ENCODE measurements at regions not wholly inside any gene's neighbourhood (a gene's known extent, or its start where the extent isn't known, plus 50 kb on each side); places are given as distances from the start of the nearest gene placed in this dataset.

DNA sequence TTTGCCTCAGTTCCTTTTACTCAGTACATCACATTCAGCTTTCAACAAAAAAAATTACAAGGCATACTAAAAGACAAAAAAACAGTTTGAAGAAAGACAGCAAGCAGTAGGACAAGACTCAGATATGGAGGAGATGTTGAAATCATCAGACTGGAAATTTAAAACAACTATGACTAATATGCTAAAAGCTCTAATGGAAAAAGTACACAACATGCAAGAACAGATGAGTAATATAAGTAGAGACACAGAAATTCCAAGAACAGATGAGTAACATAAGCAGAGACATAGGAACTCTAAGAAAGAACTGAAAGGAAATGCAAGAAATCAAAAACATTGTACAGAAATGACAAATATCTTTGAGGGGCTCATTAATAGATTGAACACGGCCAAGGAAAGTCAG lies 402.6 kb downstream of the NEBL start (continued):
- no peak for TF ChIP-seq AFF4 (CRISPR knock-in tag; IDR thresholded peaks at IDR 0.05; ENCODE audit: borderline replicate concordance)

- TF ChIP-seq NR1H2 (CRISPR knock-in tag; IDR thresholded peaks at IDR 0.05): no peak
- TF ChIP-seq, protein P1, sequence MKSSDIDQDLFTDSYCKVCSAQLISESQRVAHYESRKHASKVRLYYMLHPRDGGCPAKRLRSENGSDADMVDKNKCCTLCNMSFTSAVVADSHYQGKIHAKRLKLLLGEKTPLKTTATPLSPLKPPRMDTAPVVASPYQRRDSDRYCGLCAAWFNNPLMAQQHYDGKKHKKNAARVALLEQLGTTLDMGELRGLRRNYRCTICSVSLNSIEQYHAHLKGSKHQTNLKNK (CRISPR knock-in tag; IDR thresholded peaks at IDR 0.05): no peak
- no peak for TF ChIP-seq SOX15 (CRISPR knock-in tag; IDR thresholded peaks at IDR 0.05)
- no peak for TF ChIP-seq TP53 (CRISPR knock-in tag; IDR thresholded peaks at IDR 0.05)
- no peak for TF ChIP-seq NFATC4 (CRISPR knock-in tag; IDR thresholded peaks at IDR 0.05)
- TF ChIP-seq E2F4 (CRISPR knock-in tag; IDR thresholded peaks at IDR 0.05; ENCODE audit: borderline replicate concordance, low read depth): no peak
- TF ChIP-seq JAZF1 (CRISPR knock-in tag; IDR thresholded peaks at IDR 0.05): no peak
- no peak for TF ChIP-seq TCF7 (CRISPR knock-in tag; IDR thresholded peaks at IDR 0.05; ENCODE audit: low read depth)
- TF ChIP-seq, protein P2, sequence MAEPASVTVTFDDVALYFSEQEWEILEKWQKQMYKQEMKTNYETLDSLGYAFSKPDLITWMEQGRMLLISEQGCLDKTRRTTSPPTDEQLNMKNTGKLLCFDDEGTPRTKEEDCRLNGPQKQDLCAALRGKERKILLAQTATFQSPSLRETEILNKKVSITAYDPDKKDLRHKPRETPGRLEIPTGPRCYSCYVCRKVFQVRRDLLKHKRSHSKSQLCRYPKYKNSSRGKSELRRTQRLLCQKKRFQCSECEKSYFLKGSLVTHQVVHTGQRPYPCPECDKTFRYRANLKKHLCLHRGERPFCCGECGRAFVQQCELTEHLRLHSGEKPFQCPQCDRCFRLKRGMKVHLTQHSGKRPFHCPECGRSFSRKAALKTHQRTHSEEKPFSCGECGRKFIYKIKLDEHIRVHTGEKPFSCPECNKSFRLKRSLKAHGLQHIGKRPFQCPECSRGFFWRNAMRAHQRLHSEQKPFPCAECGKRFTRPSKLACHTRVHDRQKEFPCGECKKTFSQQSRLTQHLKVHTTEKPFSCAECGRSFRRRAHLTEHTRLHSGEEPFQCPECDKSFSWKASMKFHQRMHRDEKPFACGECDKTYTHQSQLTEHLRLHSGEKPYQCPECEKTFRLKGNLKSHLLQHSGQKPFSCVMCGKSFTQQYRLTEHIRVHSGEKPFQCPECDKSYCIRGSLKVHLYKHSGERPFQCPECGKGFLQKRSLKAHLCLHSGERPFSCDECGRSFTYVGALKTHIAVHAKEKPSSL (CRISPR knock-in tag; conservative IDR thresholded peaks at IDR 0.05): no peak
- ChIA-PET CTCF (interaction anchor here (0.6 to 1.5 kb wide), 5 partner anchors 24 to 204 kb away, joined by 3 to 4 read pairs (median 3); no protein-coding TSS in a partner anchor), POLR2A (no interaction called here)
- no peaks in the 10 kb centered on the region for H3K27me3 Mint-ChIP-seq (ENCODE audit: low read depth)
- no peaks in the 10 kb centered on the region for H3K4me1 Mint-ChIP-seq
- H3K9me3 Mint-ChIP-seq: peaks cover 22% of the 10 kb centered on the region
- peaks cover 24% of the 10 kb centered on the region for H3K36me3 Mint-ChIP-seq
- H3K4me3 Mint-ChIP-seq: no peak overlapping the region
- DNase-seq (ENCODE audit: low spot score) (no peak), ATAC-seq (peak; percentile 78)
- H3K27ac Mint-ChIP-seq: no peak overlapping the region
These were observed 404.7 kb downstream of the NEBL start for GRCh38 chr10:20492447-20492846.

DNA sequence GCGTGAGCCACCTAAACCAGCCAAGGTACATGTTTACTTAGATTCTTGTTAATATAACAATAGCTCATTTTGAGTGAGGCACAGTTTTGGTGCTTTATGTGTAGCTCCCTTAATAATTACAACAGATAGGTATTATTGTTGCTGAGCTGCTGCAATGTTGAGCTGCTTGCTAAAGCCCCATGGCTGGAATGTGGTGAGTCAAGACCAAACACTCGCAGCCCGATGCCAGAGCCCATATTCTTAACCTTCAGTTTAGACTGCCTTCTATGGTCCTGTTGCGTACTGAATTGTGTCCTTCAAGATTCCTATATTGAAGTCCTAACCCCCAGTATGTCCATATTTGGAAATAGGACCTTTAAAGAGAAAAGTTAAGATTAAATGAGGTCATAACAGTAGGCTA lies 407.1 kb downstream of the NEBL start:
- ChIA-PET CTCF (no interaction called here), POLR2A (no interaction called here)
- no peak for TF ChIP-seq FOXK1 (CRISPR knock-in tag; IDR thresholded peaks at IDR 0.05)
- no peak for TF ChIP-seq ZNF219 (CRISPR knock-in tag; IDR thresholded peaks at IDR 0.05; ENCODE audit: borderline replicate concordance)
- ATAC-seq: no peak
- no peaks in the 10 kb centered on the region for H3K4me1 Mint-ChIP-seq
- H3K9me3 Mint-ChIP-seq: peaks cover 10% of the 10 kb centered on the region
- no peak overlapping the region for H3K4me3 Mint-ChIP-seq
- H3K27me3 Mint-ChIP-seq (ENCODE audit: low read depth): no peaks in the 10 kb centered on the region
- DNase-seq (ENCODE audit: low spot score): no peak
- H3K27ac Mint-ChIP-seq: no peak overlapping the region
- H3K36me3 Mint-ChIP-seq: peaks cover 12% of the 10 kb centered on the region

- no peak for TF ChIP-seq KAT7 (CRISPR knock-in tag; IDR thresholded peaks at IDR 0.05; ENCODE audit: borderline replicate concordance)
- Mint-ChIP-seq H3K4me3 (no peak overlapping the region), H3K27ac (no peak overlapping the region), H3K9me3 (peaks cover 3% of the 10 kb centered on the region), H3K27me3 (ENCODE audit: low read depth) (no peaks in the 10 kb centered on the region), H3K4me1 (no peaks in the 10 kb centered on the region), H3K36me3 (peaks cover 2% of the 10 kb centered on the region)
- ATAC-seq (no peak), DNase-seq (ENCODE audit: low spot score) (no peak)
- POLR2A ChIA-PET: no interaction called here
- CTCF ChIA-PET: no interaction called here
These were observed 410.3 kb downstream of the NEBL start for GRCh38 chr10:20486791-20487190.

Data from WTC11 (cell line).